Transverse colon (tissue), 4 donors: ENCODE measurements at regions not wholly inside any gene's neighbourhood (a gene's known extent, or its start where the extent isn't known, plus 50 kb on each side); places are given as distances from the start of the nearest gene placed in this dataset.

Experiments used
- DNase-seq: peaks from one replicate; pipeline ENCODE4 v3.0.0-alpha.2; 2019
- H3K27ac ChIP-seq, 4 donors: fragments of 200-600 bp; sonication (generic); 2 replicates each; pipeline ENCODE4 v1.5.1; 2016 to 2018; ENCODE audit warnings: inconsistent platforms in 4 of 4
- H3K27me3 ChIP-seq: fragments of 200-600 bp; sonication (generic); 2 replicates; pipeline ENCODE4 v1.5.1; 2017; ENCODE audit warnings: inconsistent platforms
- H3K36me3 ChIP-seq, 4 donors: fragments of 200-600 bp; sonication (generic); 2 replicates each; pipeline ENCODE4 v1.5.1; 2017 to 2019; ENCODE audit warnings: inconsistent platforms in 4 of 4
- H3K4me1 ChIP-seq, 4 donors: fragments of 200-600 bp; sonication (generic); 2 replicates each; pipeline ENCODE4 v1.5.1; 2017 to 2020; ENCODE audit warnings: inconsistent platforms in 4 of 4
- H3K4me3 ChIP-seq, 4 donors: fragments of 200-600 bp; sonication (generic); 1 replicate in 1 of 4; 2 replicates in 3 of 4; pipeline versions ENCODE4 v1.5.1 to v1.6.1; 2017 to 2019; ENCODE audit warnings: inconsistent platforms in 4 of 4
- H3K9me3 ChIP-seq, 2 donors: fragments of 200-600 bp; sonication (generic); 2 replicates each; pipeline ENCODE4 v1.5.1; 2017 to 2019; ENCODE audit warnings: inconsistent platforms in 2 of 2
- CTCF ChIP-seq, 5 experiments: fragments of 200-600 bp in 3 of 5; fragments of 450-650 bp in 2 of 5; sonication (generic) in 3 of 5; IDR thresholded peaks; 1 replicate in 2 of 5; 2 replicates in 3 of 5; pipeline ENCODE4 v1.5.1; 2016 to 2017; ENCODE audit warnings: antibody characterized with exemption in 5 of 5, inconsistent platforms in 3 of 5, mild to moderate bottlenecking in 2 of 5, moderate library complexity in 1 of 5
- EP300 ChIP-seq: sonication (generic); formaldehyde crosslinking; IDR thresholded peaks from one replicate; pipeline ENCODE4 v1.6.1; 2017; ENCODE audit warnings: antibody characterized with exemption, low read depth
- POLR2A ChIP-seq: fragments of 450-650 bp; IDR thresholded peaks from one replicate; pipeline ENCODE4 v1.6.1; 2016; ENCODE audit warnings: antibody characterized with exemption, mild to moderate bottlenecking, moderate library complexity
- POLR2AphosphoS5 ChIP-seq, 3 donors: sonication (generic); formaldehyde crosslinking; IDR thresholded peaks; one replicate each; pipeline ENCODE4 v1.6.1; 2016; ENCODE audit warnings: antibody characterized with exemption in 3 of 3
- WGBS, 2 donors: methylation state at CpG; one replicate each; pipeline ENCODE4 v1.1.5; 2018; ENCODE audit warnings: low coverage in 1 of 2; 5-methylcytosine and 5-hydroxymethylcytosine counted together
- in situ Hi-C, 4 donors: fragments of 200-750 bp; cut with MboI; loops; one replicate each; pipeline versions ENCODE4 v1.15.0 to v1.15.1; 2017; ENCODE audit warnings: low sequenced_read_pairs in 3 of 4, low pct_ligation_motif_present in 1 of 4, low pct_unique_long_range_greater_than_20kb in 1 of 4
- intact Hi-C: fragments of 100-400 bp; cut with DNase I; formaldehyde crosslinking; loops from one replicate; pipeline ENCODE4 v1.15.1; 2023; ENCODE audit warnings: low total_unique reads

- Histone ChIP-seq H3K9me3 (no peaks in the 10 kb centered on the region), H3K4me1 (no peaks in the 10 kb centered on the region), H3K4me3 (no peak overlapping the region), H3K27ac (no peak overlapping the region), H3K36me3 (no peaks in the 10 kb centered on the region), H3K27me3 (no peaks in the 10 kb centered on the region)
- in situ Hi-C loops (no loop called here), intact Hi-C loops (no loop called here)
- no peak for DNase-seq
- 87% methylated on average over 6 of the region's 6 CpGs for whole genome bisulfite sequencing, 2 donors
- no peak for TF ChIP-seq EP300
- TF ChIP-seq POLR2A = no peak
- TF ChIP-seq POLR2AphosphoS5 (IDR thresholded peaks at IDR 0.05) = no peak
- TF ChIP-seq CTCF (IDR thresholded peaks at IDR 0.05) = no peak
Measured at GRCh38 chr14:87432698-87433097, 560.3 kb downstream of the GALC start.

- no peak for DNase-seq
- in situ Hi-C loops = no loop called here
- H3K4me3 ChIP-seq = no peak overlapping the region
- intact Hi-C loops = no loop called here
- no peaks in the 10 kb centered on the region for H3K36me3 ChIP-seq
- H3K4me1 ChIP-seq = no peaks in the 10 kb centered on the region
- TF ChIP-seq CTCF (IDR thresholded peaks at IDR 0.05) (no peak), POLR2A (no peak), POLR2AphosphoS5 (IDR thresholded peaks at IDR 0.05) (no peak)
- no peaks in the 10 kb centered on the region for H3K27me3 ChIP-seq
- H3K9me3 ChIP-seq = no peaks in the 10 kb centered on the region
- no peak overlapping the region for H3K27ac ChIP-seq
Measured at GRCh38 chr14:87430810-87431209, 562.2 kb downstream of the GALC start.

- Histone ChIP-seq H3K27me3 (no peaks in the 10 kb centered on the region), H3K36me3 (no peaks in the 10 kb centered on the region), H3K4me3 (no peak overlapping the region), H3K27ac (no peak overlapping the region), H3K9me3 (no peaks in the 10 kb centered on the region), H3K4me1 (no peaks in the 10 kb centered on the region)
- in situ Hi-C loops = no loop called here
- 50% methylated on average over 6 to 7 of the region's 7 CpGs for WGBS, 2 donors
- DNase-seq = no peak
- TF ChIP-seq EP300 (no peak), POLR2A (no peak), POLR2AphosphoS5 (IDR thresholded peaks at IDR 0.05) (no peak), CTCF (IDR thresholded peaks at IDR 0.05) (no peak)
- intact Hi-C loops = no loop called here
Measured at GRCh38 chr14:87430214-87430613, 562.8 kb downstream of the GALC start.

- H3K27me3 ChIP-seq = no peaks in the 10 kb centered on the region
- H3K36me3 ChIP-seq = no peaks in the 10 kb centered on the region
- in situ Hi-C loops (no loop called here), intact Hi-C loops (no loop called here)
- 92% methylated on average over 2 of the region's 2 CpGs for WGBS, 2 donors
- no peaks in the 10 kb centered on the region for H3K4me1 ChIP-seq
- TF ChIP-seq POLR2A = no peak
- TF ChIP-seq CTCF (IDR thresholded peaks at IDR 0.05) = no peak
- no peak for TF ChIP-seq EP300
- TF ChIP-seq POLR2AphosphoS5 (IDR thresholded peaks at IDR 0.05) = no peak
- H3K9me3 ChIP-seq = peaks cover 0 to 3% of the 10 kb centered on the region in 2 donors
- no peak overlapping the region for H3K27ac ChIP-seq
- H3K4me3 ChIP-seq = no peak overlapping the region
- DNase-seq = no peak
Measured at GRCh38 chr14:87419925-87420324, 573.1 kb downstream of the GALC start.
